Subcutaneous abdominal adipose tissue (tissue), 5 donors: ENCODE measurements at regions not wholly inside any gene's neighbourhood (a gene's known extent, or its start where the extent isn't known, plus 50 kb on each side); places are given as distances from the start of the nearest gene placed in this dataset.

Experiments
- H3K27ac ChIP-seq: one replicate; pipeline ENCODE4 v1.7.0; 2013; ENCODE audit warnings: low read depth, mild to moderate bottlenecking, inconsistent platforms, low read length, moderate library complexity
- H3K27me3 ChIP-seq, 5 donors: one replicate each; pipeline ENCODE4 v1.7.0; 2013; ENCODE audit warnings: low read length in 5 of 5, inconsistent platforms in 1 of 5; ENCODE audit not compliant: control insufficient read depth in 5 of 5, insufficient read depth in 4 of 5
- H3K36me3 ChIP-seq, 5 donors: one replicate each; pipeline ENCODE4 v1.7.0; 2013; ENCODE audit warnings: low read length in 5 of 5; ENCODE audit not compliant: control insufficient read depth in 5 of 5, insufficient read depth in 5 of 5
- H3K4me1 ChIP-seq, 5 donors: one replicate each; pipeline ENCODE4 v1.7.0; 2013; ENCODE audit warnings: low read length in 5 of 5, mild to moderate bottlenecking in 3 of 5, moderate library complexity in 1 of 5; ENCODE audit not compliant: control insufficient read depth in 5 of 5, insufficient read depth in 5 of 5
- H3K4me3 ChIP-seq, 5 donors: one replicate each; pipeline ENCODE4 v1.7.0; 2013; ENCODE audit warnings: low read length in 5 of 5, low read depth in 1 of 5
- H3K9ac ChIP-seq, 5 donors: one replicate each; pipeline ENCODE4 v1.7.0; 2013; ENCODE audit warnings: low read length in 5 of 5, mild to moderate bottlenecking in 4 of 5, moderate library complexity in 3 of 5
- H3K9me3 ChIP-seq, 5 donors: one replicate each; pipeline ENCODE4 v1.7.0; 2013; ENCODE audit warnings: low read length in 5 of 5; ENCODE audit not compliant: control insufficient read depth in 5 of 5
- donor health status: healthy.
- donor health status: healthy.
- donor health status: healthy.
- donor health status: healthy.
- donor health status: healthy.

GRCh38 chr2:136306836-136307235 is 188.9 kb upstream of the CXCR4 start:
- no peak overlapping the region for H3K27ac ChIP-seq
- H3K9ac ChIP-seq: no peak overlapping the region
- no peaks in the 10 kb centered on the region for H3K9me3 ChIP-seq
- no peak overlapping the region for H3K4me3 ChIP-seq
- no peaks in the 10 kb centered on the region for H3K4me1 ChIP-seq
- H3K27me3 ChIP-seq: no peaks in the 10 kb centered on the region
- no peaks in the 10 kb centered on the region for H3K36me3 ChIP-seq

- no peaks in the 10 kb centered on the region for H3K36me3 ChIP-seq
- no peaks in the 10 kb centered on the region for H3K27me3 ChIP-seq
- no peak overlapping the region for H3K27ac ChIP-seq
- H3K4me1 ChIP-seq: peaks cover 0 to 9% (median 0%) of the 10 kb centered on the region in 5 donors
- H3K4me3 ChIP-seq: no peak overlapping the region
- no peak overlapping the region for H3K9ac ChIP-seq
- H3K9me3 ChIP-seq: no peaks in the 10 kb centered on the region
Measured at GRCh38 chr2:136305517-136306192, 187.7 kb upstream of the CXCR4 start.

- Histone ChIP-seq H3K9ac (no peak overlapping the region), H3K4me3 (no peak overlapping the region), H3K4me1 (peaks cover 0 to 21% (median 0%) of the 10 kb centered on the region in 5 donors), H3K9me3 (no peaks in the 10 kb centered on the region), H3K27me3 (no peaks in the 10 kb centered on the region), H3K27ac (no peak overlapping the region), H3K36me3 (no peaks in the 10 kb centered on the region)
Measured at GRCh38 chr2:136301006-136301405, 183.1 kb upstream of the CXCR4 start.

- Histone ChIP-seq H3K27ac (no peak overlapping the region), H3K36me3 (no peaks in the 10 kb centered on the region), H3K9ac (no peak overlapping the region), H3K4me3 (no peak overlapping the region), H3K27me3 (no peaks in the 10 kb centered on the region), H3K9me3 (no peaks in the 10 kb centered on the region), H3K4me1 (peaks cover 0 to 21% (median 0%) of the 10 kb centered on the region in 5 donors)
Measured at GRCh38 chr2:136298631-136299030, 180.7 kb upstream of the CXCR4 start.

- H3K9ac ChIP-seq: no peak overlapping the region
Measured at GRCh38 chr2:136297994-136298393, 180.0 kb upstream of the CXCR4 start.

GRCh38 chr2:136297312-136297711 is 179.4 kb upstream of the CXCR4 start:
- Histone ChIP-seq H3K27me3 (no peaks in the 10 kb centered on the region), H3K9ac (no peak overlapping the region), H3K27ac (no peak overlapping the region), H3K36me3 (no peaks in the 10 kb centered on the region), H3K4me1 (peaks cover 0 to 21% (median 0%) of the 10 kb centered on the region in 5 donors), H3K4me3 (no peak overlapping the region), H3K9me3 (no peaks in the 10 kb centered on the region)

More at GRCh38 chr2:136297994-136298393, 180.0 kb upstream of the CXCR4 start:
- Histone ChIP-seq H3K9me3 (no peaks in the 10 kb centered on the region), H3K4me1 (peaks cover 0 to 21% (median 0%) of the 10 kb centered on the region in 5 donors), H3K27ac (no peak overlapping the region), H3K36me3 (no peaks in the 10 kb centered on the region), H3K27me3 (no peaks in the 10 kb centered on the region), H3K4me3 (no peak overlapping the region)

GRCh38 chr2:136295168-136295567 is 177.2 kb upstream of the CXCR4 start:
- Histone ChIP-seq H3K27me3 (no peaks in the 10 kb centered on the region), H3K9ac (no peak overlapping the region), H3K9me3 (peaks cover 0 to 17% (median 0%) of the 10 kb centered on the region in 5 donors), H3K27ac (no peak overlapping the region), H3K4me3 (no peak overlapping the region), H3K4me1 (peaks cover 0 to 8% (median 0%) of the 10 kb centered on the region in 5 donors), H3K36me3 (no peaks in the 10 kb centered on the region)

- Histone ChIP-seq H3K9me3 (peaks cover 0 to 17% (median 0%) of the 10 kb centered on the region in 5 donors), H3K9ac (no peak overlapping the region), H3K36me3 (no peaks in the 10 kb centered on the region), H3K4me3 (no peak overlapping the region), H3K27ac (no peak overlapping the region), H3K4me1 (no peaks in the 10 kb centered on the region), H3K27me3 (no peaks in the 10 kb centered on the region)
Measured at GRCh38 chr2:136291871-136292270, 173.9 kb upstream of the CXCR4 start.

GRCh38 chr2:136290326-136290725 is 172.4 kb upstream of the CXCR4 start:
- Histone ChIP-seq H3K4me3 (no peak overlapping the region), H3K27ac (no peak overlapping the region), H3K27me3 (no peaks in the 10 kb centered on the region), H3K36me3 (no peaks in the 10 kb centered on the region), H3K9me3 (peaks cover 0 to 17% (median 0%) of the 10 kb centered on the region in 5 donors), H3K4me1 (no peaks in the 10 kb centered on the region), H3K9ac (no peak overlapping the region)

GRCh38 chr2:136288249-136288648 is 170.3 kb upstream of the CXCR4 start:
- no peak overlapping the region for H3K27ac ChIP-seq
- H3K4me3 ChIP-seq: no peak overlapping the region
- H3K9ac ChIP-seq: no peak overlapping the region
- no peaks in the 10 kb centered on the region for H3K4me1 ChIP-seq
- no peaks in the 10 kb centered on the region for H3K36me3 ChIP-seq
- no peaks in the 10 kb centered on the region for H3K27me3 ChIP-seq
- peaks cover 0 to 17% (median 0%) of the 10 kb centered on the region in 5 donors for H3K9me3 ChIP-seq
